PC-3 (cell line): ENCODE measurements at regions not wholly inside any gene's neighbourhood (a gene's known extent, or its start where the extent isn't known, plus 50 kb on each side); places are given as distances from the start of the nearest gene placed in this dataset.

Source experiments
- ATAC-seq: fragments of 200-7000 bp; cut with Tn5 transposase; 2 replicates; pipeline ENCODE4 v1.9.1; 2020; ENCODE audit warnings: mild to moderate bottlenecking, moderate library complexity
- BruUV-seq: library from RNA; stranded (reverse); fragments of 400-500 nt; replicated peaks from 2 replicates; lab custom pipeline; 2021; lab: Mats Ljungman, UMichigan
- CTCF ChIA-PET: fragments of 300-600 bp; sonication (Branson Sonifier 250); formaldehyde crosslinking; loops from one replicate; lab custom pipeline; 2022; ENCODE audit warnings: antibody characterized with exemption; lab: Charles Lee
- POLR2A ChIA-PET: fragments of 300-600 bp; sonication (Branson Sonifier 250); formaldehyde crosslinking; loops from one replicate; lab custom pipeline; 2022; ENCODE audit warnings: antibody characterized with exemption; ENCODE audit not compliant: unreplicated experiment; lab: Charles Lee
- DNase-seq: peaks from one replicate; pipeline ENCODE4 v3.0.0-alpha.2; 2015
- H2AFZ ChIP-seq: fragments of 300-600 bp; sonication (generic); 2 replicates; pipeline ENCODE4 v1.6.0; 2016; ENCODE audit warnings: antibody characterized with exemption, low read length
- H3F3A ChIP-seq: fragments of 300-600 bp; sonication (generic); one replicate; pipeline ENCODE4 v1.6.0; 2017; ENCODE audit warnings: antibody characterized with exemption, low read length, control low read depth, mild to moderate bottlenecking; ENCODE audit not compliant: unreplicated experiment
- H3K27ac ChIP-seq: fragments of 300-600 bp; sonication (generic); 2 replicates; pipeline ENCODE4 v1.5.1; 2016; ENCODE audit warnings: mild to moderate bottlenecking, low read length
- H3K27me3 ChIP-seq: fragments of 300-600 bp; sonication (generic); 2 replicates; pipeline ENCODE4 v1.6.1; 2016; ENCODE audit warnings: low read length, mixed read lengths
- H3K36me3 ChIP-seq: fragments of 300-600 bp; sonication (generic); 2 replicates; pipeline ENCODE4 v1.6.1; 2016; ENCODE audit warnings: low read depth, mixed run types, low read length, mixed read lengths
- H3K4me1 ChIP-seq: fragments of 300-600 bp; sonication (generic); 2 replicates; pipeline ENCODE4 v1.5.1; 2016; ENCODE audit warnings: low read length; ENCODE audit not compliant: insufficient read depth
- H3K4me2 ChIP-seq: fragments of 300-600 bp; sonication (generic); 2 replicates; pipeline ENCODE4 v1.6.0; 2016; ENCODE audit warnings: low read length
- H3K4me3 ChIP-seq: fragments of 300-600 bp; sonication (generic); 2 replicates; pipeline ENCODE4 v1.5.1; 2016; ENCODE audit warnings: mild to moderate bottlenecking, low read length, mixed read lengths
- H3K79me2 ChIP-seq: fragments of 300-600 bp; sonication (generic); 2 replicates; pipeline ENCODE4 v1.6.1; 2017; ENCODE audit warnings: low read length, mixed read lengths
- H3K9ac ChIP-seq: fragments of 300-600 bp; sonication (generic); 2 replicates; pipeline ENCODE4 v1.6.0; 2016; ENCODE audit warnings: mild to moderate bottlenecking, low read length
- H3K9me2 ChIP-seq: fragments of 300-600 bp; sonication (generic); replicated peaks from 2 replicates; pipeline ENCODE4 v1.6.1; 2016; ENCODE audit warnings: mixed run types, low read length, mixed read lengths
- H3K9me3 ChIP-seq: fragments of 300-600 bp; sonication (generic); 2 replicates; pipeline ENCODE4 v1.6.1; 2016; ENCODE audit warnings: low read length, mixed read lengths
- H4K20me1 ChIP-seq: fragments of 300-600 bp; sonication (generic); 2 replicates; pipeline ENCODE4 v1.6.1; 2016; ENCODE audit warnings: low read length, mixed read lengths
- CTCF ChIP-seq: fragments of 300-600 bp; sonication (generic); conservative IDR thresholded peaks from 2 replicates; pipeline ENCODE4 v1.5.1; 2017; ENCODE audit warnings: antibody characterized with exemption, low read depth, mild to moderate bottlenecking, low read length
- EZH2 ChIP-seq: fragments of 300-600 bp; sonication (generic); IDR thresholded peaks from one replicate; pipeline ENCODE4 v1.6.1; 2017; ENCODE audit warnings: antibody characterized with exemption, mild to moderate bottlenecking, low read length; ENCODE audit not compliant: unreplicated experiment
- EZH2phosphoT487 ChIP-seq: fragments of 300-600 bp; sonication (generic); IDR thresholded peaks from 2 replicates; pipeline ENCODE4 v1.6.1; 2018; ENCODE audit warnings: mild to moderate bottlenecking, antibody characterized with exemption, low read length, borderline replicate concordance
- intact Hi-C: fragments of 100-400 bp; cut with micrococcal nuclease; formaldehyde crosslinking; loops from 2 replicates; pipeline ENCODE4 v1.9.0; 2023

DNA sequence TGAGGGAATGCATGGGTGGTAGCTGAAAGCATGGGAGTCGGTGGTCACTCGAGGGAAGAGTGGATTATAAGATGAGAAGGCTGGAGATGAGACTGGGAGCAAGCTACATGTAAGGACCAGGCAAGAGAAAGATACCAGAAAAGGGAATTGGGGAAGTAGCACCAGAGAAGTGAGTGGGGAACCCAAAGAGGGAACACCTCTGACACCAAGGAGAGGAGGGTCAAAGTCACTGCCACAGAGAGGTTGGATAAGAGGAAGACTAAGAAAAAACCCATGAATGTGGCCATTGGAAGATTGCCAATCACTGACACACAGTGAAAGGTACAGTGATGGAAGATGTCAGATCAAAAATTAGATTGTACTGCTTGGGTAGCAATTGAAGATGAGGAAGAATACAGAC, 473.9 kb downstream of the BCL11A start:
- TF ChIP-seq EZH2phosphoT487 (no peak), EZH2 (no peak), CTCF (no peak)

GRCh38 chr2:60075048-60075447, 478.4 kb downstream of the BCL11A start:
- no peak for TF ChIP-seq EZH2phosphoT487
- TF ChIP-seq CTCF, result no peak
- TF ChIP-seq EZH2, result no peak
- H3K4me3 ChIP-seq, result no peak overlapping the region
- H3K79me2 ChIP-seq, result no peaks in the 10 kb centered on the region
- H3K27ac ChIP-seq, result no peak overlapping the region
- H3K36me3 ChIP-seq, result no peaks in the 10 kb centered on the region
- H3K9me3 ChIP-seq, result no peaks in the 10 kb centered on the region
- DNase-seq (no peak), ATAC-seq (no peak)
- no peak overlapping the region for H3K4me2 ChIP-seq
- no peak overlapping the region for H3K9ac ChIP-seq
- no peak overlapping the region for H2AFZ ChIP-seq
- no TSS peak for BruUV-seq
- H3K9me2 ChIP-seq, result no peaks in the 10 kb centered on the region
- intact Hi-C loops, result no loop called here
- CTCF ChIA-PET, result no interaction called here
- POLR2A ChIA-PET, result no interaction called here
- H3K27me3 ChIP-seq, result peaks cover 37% of the 10 kb centered on the region
- no peaks in the 10 kb centered on the region for H3K4me1 ChIP-seq
- no peaks in the 10 kb centered on the region for H4K20me1 ChIP-seq
- no peaks in the 10 kb centered on the region for H3F3A ChIP-seq

More for the DNA sequence above, 473.9 kb downstream of the BCL11A start:
- intact Hi-C loops, result no loop called here
- H3K79me2 ChIP-seq, result no peaks in the 10 kb centered on the region
- DNase-seq, result no peak
- ChIA-PET CTCF (no interaction called here), POLR2A (no interaction called here)
- H3K36me3 ChIP-seq, result no peaks in the 10 kb centered on the region
- no peak overlapping the region for H3K4me2 ChIP-seq
- H3K9ac ChIP-seq, result no peak overlapping the region
- no peaks in the 10 kb centered on the region for H3K27me3 ChIP-seq
- ATAC-seq, result no peak
- H3F3A ChIP-seq, result no peaks in the 10 kb centered on the region
- no peaks in the 10 kb centered on the region for H4K20me1 ChIP-seq
- no peaks in the 10 kb centered on the region for H3K4me1 ChIP-seq
- no peak overlapping the region for H3K27ac ChIP-seq
- no peaks in the 10 kb centered on the region for H3K9me3 ChIP-seq
- no peak overlapping the region for H2AFZ ChIP-seq
- no peak overlapping the region for H3K4me3 ChIP-seq
- BruUV-seq, result no TSS peak
- no peaks in the 10 kb centered on the region for H3K9me2 ChIP-seq

DNA sequence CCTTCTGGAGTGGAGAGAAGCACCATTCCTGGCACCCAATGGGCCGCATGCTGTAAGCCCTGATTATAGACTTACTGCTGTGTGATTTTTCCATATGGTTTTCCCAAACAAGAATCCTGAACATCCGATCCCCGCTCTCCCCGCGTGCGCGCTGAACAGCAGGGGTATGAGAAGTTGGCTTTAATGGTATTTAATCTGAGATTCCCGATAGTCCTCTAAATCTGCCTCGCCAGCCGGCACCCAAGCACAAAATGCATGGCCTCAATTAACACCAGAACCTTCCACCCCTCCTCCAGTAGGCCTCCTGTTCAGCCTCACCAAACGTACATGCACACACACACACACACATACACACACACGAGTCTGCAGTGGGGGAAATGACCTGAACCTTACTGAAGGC, 480.3 kb downstream of the BCL11A start:
- ATAC-seq (no peak), DNase-seq (no peak)
- BruUV-seq, result no TSS peak
- no peaks in the 10 kb centered on the region for H3K9me3 ChIP-seq
- H3K9ac ChIP-seq, result no peak overlapping the region
- intact Hi-C loops, result no loop called here
- H3K9me2 ChIP-seq, result no peaks in the 10 kb centered on the region
- TF ChIP-seq CTCF, result no peak
- no peak for TF ChIP-seq EZH2
- TF ChIP-seq EZH2phosphoT487, result no peak
- H3K4me3 ChIP-seq, result no peak overlapping the region
- no peak overlapping the region for H3K27ac ChIP-seq
- H3K36me3 ChIP-seq, result no peaks in the 10 kb centered on the region
- POLR2A ChIA-PET, result no interaction called here
- H3K4me1 ChIP-seq, result no peaks in the 10 kb centered on the region
- H4K20me1 ChIP-seq, result no peaks in the 10 kb centered on the region
- H3K79me2 ChIP-seq, result no peaks in the 10 kb centered on the region
- CTCF ChIA-PET, result no interaction called here
- H2AFZ ChIP-seq, result no peak overlapping the region
- no peak overlapping the region for H3K4me2 ChIP-seq
- no peaks in the 10 kb centered on the region for H3F3A ChIP-seq
- H3K27me3 ChIP-seq, result peaks cover 55% of the 10 kb centered on the region
